Liver (tissue), 3 donors: ENCODE measurements at regions not wholly inside any gene's neighbourhood (a gene's known extent, or its start where the extent isn't known, plus 50 kb on each side); places are given as distances from the start of the nearest gene placed in this dataset.

Experiments used
- ATF3 ChIP-seq: IDR thresholded peaks from 2 replicates; pipeline ENCODE4 v1.6.1; 2016; ENCODE audit warnings: antibody characterized with exemption
- CTCF ChIP-seq: fragments of 150-350 bp; IDR thresholded peaks from 2 replicates; pipeline ENCODE4 v1.5.1; 2017; ENCODE audit warnings: improper control_type of control experiment, low read depth, low read length; ENCODE audit not compliant: missing input control
- GABPA ChIP-seq, 2 donors: IDR thresholded peaks in 1 of 2; conservative IDR thresholded peaks in 1 of 2; 2 replicates each; pipeline ENCODE4 v1.6.1; 2016; ENCODE audit warnings: antibody characterized with exemption in 2 of 2, mild to moderate bottlenecking in 1 of 2, moderate library complexity in 1 of 2
- HNF4G ChIP-seq: IDR thresholded peaks from 2 replicates; pipeline ENCODE4 v1.6.1; 2016; ENCODE audit warnings: antibody characterized with exemption
- JUND ChIP-seq, 2 donors: IDR thresholded peaks; 2 replicates each; pipeline ENCODE4 v1.6.1; 2016; ENCODE audit warnings: antibody characterized with exemption in 2 of 2
- MAX ChIP-seq: IDR thresholded peaks from 2 replicates; pipeline ENCODE4 v1.6.1; 2016; ENCODE audit warnings: antibody characterized with exemption
- NR2F2 ChIP-seq: IDR thresholded peaks from 2 replicates; pipeline ENCODE4 v1.6.1; 2016; ENCODE audit warnings: antibody characterized with exemption
- RAD21 ChIP-seq, 2 donors: IDR thresholded peaks; 2 replicates each; pipeline ENCODE4 v1.6.1; 2016; ENCODE audit warnings: antibody characterized with exemption in 2 of 2, mild to moderate bottlenecking in 2 of 2
- REST ChIP-seq: IDR thresholded peaks from 2 replicates; pipeline ENCODE4 v1.6.1; 2016; ENCODE audit warnings: antibody characterized with exemption, mild to moderate bottlenecking
- RXRA ChIP-seq, 2 donors: IDR thresholded peaks; 2 replicates each; pipeline ENCODE4 v1.6.1; 2017 to 2018; ENCODE audit warnings: antibody characterized with exemption in 2 of 2, mild to moderate bottlenecking in 1 of 2
- TAF1 ChIP-seq: conservative IDR thresholded peaks from 2 replicates; pipeline ENCODE4 v1.6.1; 2016; ENCODE audit warnings: antibody characterized with exemption, mild to moderate bottlenecking
- YY1 ChIP-seq: IDR thresholded peaks from 2 replicates; pipeline ENCODE4 v1.6.1; 2016; ENCODE audit warnings: antibody characterized with exemption, mild to moderate bottlenecking
- ZBTB33 ChIP-seq: IDR thresholded peaks from 2 replicates; pipeline ENCODE4 v1.6.1; 2016; ENCODE audit warnings: antibody characterized with exemption
- donor health status: healthy.
- donor health status: healthy.

- no peak for TF ChIP-seq REST
- TF ChIP-seq CTCF, result no peak
- TF ChIP-seq TAF1, result no peak
- no peak for TF ChIP-seq RAD21 (IDR thresholded peaks at IDR 0.05)
- TF ChIP-seq JUND (IDR thresholded peaks at IDR 0.05), result no peak
- TF ChIP-seq ZBTB33, result no peak
- no peak for TF ChIP-seq ATF3
- no peak for TF ChIP-seq MAX
- TF ChIP-seq RXRA (IDR thresholded peaks at IDR 0.05), result no peak
- no peak for TF ChIP-seq YY1
- no peak for TF ChIP-seq NR2F2
- no peak for TF ChIP-seq GABPA (IDR thresholded peaks at IDR 0.05 in 1 of 2, conservative IDR thresholded peaks at IDR 0.05 in 1 of 2)
- no peak for TF ChIP-seq HNF4G
These were observed 133.9 kb upstream of the TPK1 start for GRCh38 chr7:144969787-144970186.
